HepG2 (cell line): ENCODE measurements at regions not wholly inside any gene's neighbourhood (a gene's known extent, or its start where the extent isn't known, plus 50 kb on each side); places are given as distances from the start of the nearest gene placed in this dataset.

Source experiments
- CTCF ChIP-seq: sonication (generic); formaldehyde crosslinking; IDR thresholded peaks from 2 replicates; pipeline ENCODE4 v1.5.0; 2020; ENCODE audit warnings: mild to moderate bottlenecking, missing genetic modification reagents, moderate library complexity
- POLR2A ChIP-seq, 2 experiments: IDR thresholded peaks; 2 replicates each; pipeline ENCODE4 v1.6.1; 2011; ENCODE audit warnings: low read depth in 2 of 2, low read length in 2 of 2, mild to moderate bottlenecking in 1 of 2, moderate library complexity in 1 of 2; ENCODE audit not compliant: insufficient read depth in 1 of 2
- YY1 ChIP-seq: IDR thresholded peaks from 2 replicates; pipeline ENCODE4 v1.6.1; 2011; ENCODE audit warnings: low read length, low read depth, moderate library complexity, mild to moderate bottlenecking; ENCODE audit not compliant: insufficient read depth, insufficient replicate concordance
- ZNF550 ChIP-seq: sonication (generic); formaldehyde crosslinking; IDR thresholded peaks from 2 replicates; pipeline ENCODE4 v1.4.0; 2020; ENCODE audit warnings: mild to moderate bottlenecking, missing genetic modification reagents, borderline replicate concordance
- TF ChIP-seq, protein P1 (sequence below): sonication (generic); formaldehyde crosslinking; IDR thresholded peaks from 2 replicates; pipeline ENCODE4 v1.4.0; 2020; ENCODE audit warnings: missing genetic modification reagents

GRCh38 chr2:187168720-187169713 is 279.0 kb downstream of the CALCRL start:
- TF ChIP-seq CTCF (CRISPR knock-in tag): no peak
- no peak for TF ChIP-seq ZNF550
- TF ChIP-seq POLR2A (IDR thresholded peaks at IDR 0.05; ENCODE audit: insufficient read depth in 1 of 2, low read depth in 2 of 2, low read length in 2 of 2): no peak
- no peak for TF ChIP-seq YY1
- TF ChIP-seq, protein P1, sequence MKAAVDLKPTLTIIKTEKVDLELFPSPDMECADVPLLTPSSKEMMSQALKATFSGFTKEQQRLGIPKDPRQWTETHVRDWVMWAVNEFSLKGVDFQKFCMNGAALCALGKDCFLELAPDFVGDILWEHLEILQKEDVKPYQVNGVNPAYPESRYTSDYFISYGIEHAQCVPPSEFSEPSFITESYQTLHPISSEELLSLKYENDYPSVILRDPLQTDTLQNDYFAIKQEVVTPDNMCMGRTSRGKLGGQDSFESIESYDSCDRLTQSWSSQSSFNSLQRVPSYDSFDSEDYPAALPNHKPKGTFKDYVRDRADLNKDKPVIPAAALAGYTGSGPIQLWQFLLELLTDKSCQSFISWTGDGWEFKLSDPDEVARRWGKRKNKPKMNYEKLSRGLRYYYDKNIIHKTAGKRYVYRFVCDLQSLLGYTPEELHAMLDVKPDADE (CRISPR knock-in tag): no peak
